ENCODE measurements at regions not wholly inside any gene's neighbourhood (a gene's known extent, or its start where the extent isn't known, plus 50 kb on each side); places are given as distances from the start of the nearest gene placed in this dataset.

DNA sequence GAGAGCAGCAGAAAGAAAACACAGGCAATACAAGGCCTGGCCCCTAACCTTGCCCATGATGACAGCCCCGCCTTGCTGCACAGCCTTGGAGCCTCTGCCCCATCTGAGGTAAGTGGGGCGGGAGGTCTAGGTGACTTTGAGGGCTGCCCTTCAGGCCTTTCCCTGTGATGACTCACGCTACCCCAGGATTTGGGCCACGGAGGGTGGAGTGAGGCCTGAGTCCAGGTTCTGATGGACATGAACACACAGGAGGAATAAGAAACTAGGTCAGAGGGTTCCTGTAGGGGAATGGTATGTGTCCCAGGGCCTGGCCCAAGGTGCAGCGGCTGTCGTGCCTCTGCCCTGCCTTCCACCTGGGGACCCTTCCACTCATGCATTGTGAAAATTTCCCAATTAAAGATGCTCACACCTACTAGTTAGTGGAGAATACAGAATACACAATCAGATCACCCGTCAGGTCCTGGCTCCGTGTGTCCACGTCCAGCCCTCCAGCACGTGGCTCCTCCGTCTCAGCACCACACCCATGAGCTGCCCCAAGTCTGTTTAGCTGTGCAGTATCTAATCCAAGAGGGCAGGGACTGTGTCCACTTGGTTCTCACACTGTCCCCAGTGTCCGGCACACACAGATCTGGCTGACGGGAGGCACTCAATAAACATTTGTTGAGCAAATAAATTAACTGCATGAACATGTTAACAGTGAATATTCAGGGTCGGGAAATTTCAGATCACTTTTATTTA is 111.0 kb downstream of the CHST1 start:
- DNase-seq = no peak

- no peak for DNase-seq
Observed at GRCh38 chr11:45553383-45553936, 112.0 kb downstream of the CHST1 start.

GRCh38 chr11:45551191-45551713 is 114.2 kb downstream of the CHST1 start:
- DNase-seq = no peak

- DNase-seq = no peak
Observed at GRCh38 chr11:45549257-45549656, 116.2 kb downstream of the CHST1 start.

DNA sequence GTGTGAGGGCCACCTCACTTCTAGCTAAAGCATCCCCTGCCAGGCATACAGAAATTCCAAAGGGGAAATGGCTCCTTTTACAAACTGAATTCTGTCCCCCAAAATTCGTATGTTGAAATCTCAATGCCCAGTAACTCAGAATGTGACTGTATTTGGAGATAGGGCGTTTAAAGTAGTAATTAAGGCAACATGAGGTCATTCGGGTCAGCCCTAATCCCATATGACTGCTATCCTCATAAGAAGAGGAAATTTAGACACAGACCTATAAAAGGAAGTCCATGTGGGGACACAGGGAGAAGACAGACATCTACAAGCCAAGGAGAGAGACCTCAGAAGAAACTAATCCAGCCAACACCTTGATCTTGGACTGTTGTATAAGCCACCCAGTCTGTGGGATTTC is 119.1 kb downstream of the CHST1 start:
- no peak for DNase-seq

DNA sequence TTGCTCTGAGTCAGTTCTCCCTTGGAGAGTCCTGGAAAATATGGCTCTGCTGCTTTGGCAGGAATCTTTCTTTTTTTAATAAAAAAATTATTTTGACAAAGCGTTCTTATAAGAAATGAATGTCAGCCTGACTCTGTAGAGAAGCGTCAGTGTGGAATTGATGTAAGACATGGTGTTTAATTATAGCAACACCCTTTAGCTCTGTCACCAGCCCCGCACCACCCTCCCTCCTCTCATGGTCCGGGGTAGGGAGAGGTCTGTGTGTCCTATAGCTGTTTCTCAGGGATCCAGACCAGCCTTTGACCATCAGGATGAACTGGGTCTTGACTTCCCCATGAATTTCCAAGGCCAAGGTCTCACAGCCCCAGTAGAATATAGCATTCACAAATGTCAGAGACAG is 120.6 kb downstream of the CHST1 start:
- DNase-seq = no peak

DNA sequence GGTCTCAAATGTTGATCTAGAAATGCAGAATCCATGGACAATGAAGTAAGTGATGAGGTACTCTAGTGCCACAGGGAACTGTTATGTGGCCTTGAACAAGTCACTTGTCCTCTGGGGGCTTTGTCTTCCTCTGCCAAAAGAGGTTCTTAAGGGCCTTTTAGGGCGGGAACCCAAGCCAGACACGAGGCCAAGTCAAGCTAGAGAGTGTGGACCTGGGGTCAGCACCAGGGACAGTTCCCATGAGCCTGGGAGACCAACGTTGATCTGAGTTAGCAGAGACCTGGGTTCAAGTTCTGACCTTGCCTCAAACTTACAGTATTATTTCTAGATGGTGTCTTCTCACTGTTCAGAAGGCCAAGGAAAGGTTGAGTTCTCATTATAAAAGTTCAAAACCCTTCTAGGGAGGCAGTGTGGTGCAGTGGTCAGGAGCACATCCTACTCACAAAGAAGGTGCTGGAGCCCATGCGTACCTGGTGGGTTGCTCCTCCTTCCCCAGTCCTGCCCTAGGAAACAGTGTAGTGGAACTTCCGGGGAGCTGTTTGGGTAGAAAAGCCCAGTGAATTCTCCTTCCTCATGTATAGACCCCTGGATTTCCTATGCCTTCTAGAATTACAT is 121.5 kb downstream of the CHST1 start:
- peak in 1 of 2 experiments; percentile 13 for DNase-seq

- DNase-seq = no peak
Observed at GRCh38 chr11:45543081-45543480, 122.3 kb downstream of the CHST1 start.

DNA sequence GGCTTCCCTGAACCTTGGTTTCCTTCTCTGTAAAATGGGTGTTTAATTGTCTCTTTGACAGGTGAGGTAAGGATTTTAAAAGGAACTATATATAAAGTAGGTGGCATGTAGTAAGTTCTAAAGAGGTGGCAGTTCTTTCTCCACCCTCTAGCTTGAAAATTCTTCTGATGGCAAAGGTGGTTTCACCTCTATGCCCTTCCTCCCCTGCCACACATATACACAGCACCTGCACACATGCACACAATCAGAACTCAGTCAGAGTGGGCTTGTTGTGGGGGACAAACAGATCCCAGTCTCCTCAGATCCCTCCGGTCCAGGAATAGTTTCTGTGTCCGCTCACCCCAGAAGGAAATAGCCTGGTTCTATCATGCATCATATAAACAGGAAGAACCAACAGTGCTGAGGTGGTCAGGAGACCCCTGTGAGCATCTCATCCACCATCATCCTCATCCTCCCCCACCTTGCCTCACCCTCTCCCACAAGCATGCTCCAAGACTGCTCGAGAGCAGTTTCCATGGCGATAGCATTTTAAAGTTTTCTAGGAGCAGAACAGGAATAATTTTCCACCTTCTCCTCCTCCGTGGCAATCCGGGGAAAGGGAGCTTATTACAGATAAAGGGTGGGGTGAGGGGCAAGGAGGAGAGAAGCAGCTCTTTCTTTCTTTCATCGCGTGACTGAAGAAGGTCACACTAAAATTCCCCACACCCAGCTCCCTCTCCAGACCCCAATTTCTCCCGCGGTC is 123.6 kb downstream of the CHST1 start:
- DNase-seq = no peak

- no peak for DNase-seq
Observed at GRCh38 chr11:45538939-45539338, 126.5 kb downstream of the CHST1 start.

- no peak for DNase-seq
Observed at GRCh38 chr11:45538363-45538762, 127.1 kb downstream of the CHST1 start.

- no peak for DNase-seq
Observed at GRCh38 chr11:45537614-45538013, 127.8 kb downstream of the CHST1 start.

- DNase-seq = no peak
Observed at GRCh38 chr11:45535033-45535432, 130.4 kb downstream of the CHST1 start.

GRCh38 chr11:45534132-45534531 is 131.3 kb downstream of the CHST1 start:
- no peak for DNase-seq

GRCh38 chr11:45532546-45532945 is 132.9 kb downstream of the CHST1 start:
- DNase-seq = no peak

DNA sequence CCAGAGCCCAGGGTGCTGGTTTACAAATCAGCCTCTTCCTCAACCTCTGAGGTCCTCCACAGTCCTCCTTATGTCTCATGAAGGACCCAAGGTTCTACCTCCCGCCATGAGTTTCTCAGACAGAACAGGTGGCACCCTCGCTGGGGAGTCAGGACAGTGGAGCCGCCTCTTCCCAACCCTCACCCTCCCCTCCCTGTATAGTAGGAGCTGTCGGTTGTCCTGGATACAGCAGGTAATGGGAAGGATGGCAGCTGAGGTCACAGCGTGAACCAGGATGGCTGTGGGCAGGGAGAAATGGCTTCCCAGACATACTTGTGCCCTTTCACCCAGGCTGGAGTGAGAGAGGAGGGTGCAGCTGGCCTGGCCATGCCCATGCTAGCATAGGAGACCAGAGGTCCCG is 134.6 kb downstream of the CHST1 start:
- DNase-seq = no peak

GRCh38 chr11:45530111-45530510 is 135.3 kb downstream of the CHST1 start:
- DNase-seq = no peak

- DNase-seq = no peak
Observed at GRCh38 chr11:45528435-45528834, 137.0 kb downstream of the CHST1 start.

- DNase-seq = peak; percentile 47 to 57
Observed at GRCh38 chr11:45527898-45528297, 137.5 kb downstream of the CHST1 start.

- DNase-seq = no peak
Observed at GRCh38 chr11:45525393-45525792, 140.0 kb downstream of the CHST1 start.

GRCh38 chr11:45523760-45524159 is 141.7 kb downstream of the CHST1 start:
- no peak for DNase-seq

DNA sequence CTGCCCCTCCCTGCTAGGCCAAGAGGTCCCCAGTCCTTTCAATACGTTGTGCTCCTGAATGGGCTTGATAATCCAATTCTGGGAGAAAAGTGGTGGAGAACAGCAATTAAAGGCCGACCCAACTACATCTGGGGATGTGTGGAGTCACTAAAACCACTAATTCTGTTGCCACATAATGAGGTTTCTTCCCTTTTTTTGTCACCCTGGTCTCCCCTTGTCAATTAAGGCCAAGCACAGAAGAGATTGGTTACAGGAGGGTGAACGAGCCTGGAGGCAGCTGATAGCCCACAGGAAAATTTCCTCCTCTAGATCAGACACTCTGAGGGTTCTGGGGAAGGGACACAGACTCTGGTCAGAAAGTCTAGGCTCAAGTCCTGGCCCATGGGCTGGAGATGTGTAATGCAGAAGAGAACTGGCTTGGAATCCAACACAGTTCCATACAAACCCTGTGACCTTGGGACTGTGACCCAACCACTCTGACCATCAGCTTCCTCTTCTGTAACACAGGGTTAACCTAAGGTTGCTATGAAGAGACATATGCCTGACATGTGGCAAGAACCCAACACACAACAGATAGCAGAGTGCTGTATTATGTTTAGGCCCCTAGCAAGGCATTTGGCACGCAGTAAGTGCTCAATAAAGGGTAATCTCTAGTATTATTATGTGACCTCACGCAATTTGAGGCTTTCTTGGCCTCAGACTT is 146.4 kb downstream of the CHST1 start:
- peak; percentile 2 to 6 for DNase-seq

Data from Kasumi-1 (cell line).